Breast epithelium (tissue), 4 donors: ENCODE measurements at regions not wholly inside any gene's neighbourhood (a gene's known extent, or its start where the extent isn't known, plus 50 kb on each side); places are given as distances from the start of the nearest gene placed in this dataset.

ENCODE experiments used
- DNase-seq, 2 donors: peaks; one replicate each; pipeline ENCODE4 v3.0.0-alpha.2; 2019; ENCODE audit warnings: low spot score in 2 of 2
- H3K27ac ChIP-seq, 2 donors: fragments of 200-600 bp; sonication (generic) in 1 of 2; one replicate each; pipeline ENCODE4 v1.5.1; 2016 to 2019; ENCODE audit warnings: mild to moderate bottlenecking in 1 of 2
- H3K27me3 ChIP-seq, 2 donors: fragments of 200-600 bp; sonication (generic) in 1 of 2; one replicate each; pipeline versions ENCODE4 v1.5.1 to v1.6.0; 2017 to 2019; ENCODE audit warnings: control low read depth in 1 of 2, mild to moderate bottlenecking in 1 of 2
- H3K36me3 ChIP-seq: fragments of 200-600 bp; one replicate; pipeline ENCODE4 v1.5.1; 2019
- H3K4me1 ChIP-seq, 2 donors: fragments of 200-600 bp; sonication (generic); one replicate each; pipeline ENCODE4 v1.5.1; 2016 to 2019; ENCODE audit warnings: control low read depth in 1 of 2
- H3K4me3 ChIP-seq, 3 donors: fragments of 200-600 bp; sonication (generic); 1 replicate in 2 of 3; 2 replicates in 1 of 3; pipeline ENCODE4 v1.5.1; 2016 to 2019; ENCODE audit warnings: mild to moderate bottlenecking in 3 of 3, moderate library complexity in 2 of 3
- H3K9me3 ChIP-seq, 2 donors: fragments of 200-600 bp; sonication (generic) in 1 of 2; one replicate each; pipeline ENCODE4 v1.5.1; 2016 to 2019; ENCODE audit warnings: control low read depth in 1 of 2
- CTCF ChIP-seq, 3 donors: fragments of 450-650 bp; IDR thresholded peaks; one replicate each; pipeline ENCODE4 v1.5.1; 2016 to 2017; ENCODE audit warnings: antibody characterized with exemption in 3 of 3, mild to moderate bottlenecking in 3 of 3, moderate library complexity in 3 of 3
- POLR2A ChIP-seq: fragments of 450-650 bp; IDR thresholded peaks from one replicate; pipeline ENCODE4 v1.6.1; 2016; ENCODE audit warnings: antibody characterized with exemption, mild to moderate bottlenecking, moderate library complexity
- POLR2AphosphoS5 ChIP-seq, 3 donors: sonication (generic); formaldehyde crosslinking; IDR thresholded peaks; one replicate each; pipeline ENCODE4 v1.6.1; 2017; ENCODE audit warnings: antibody characterized with exemption in 3 of 3
- intact Hi-C: fragments of 100-400 bp; cut with DNase I; formaldehyde crosslinking; loops from one replicate; pipeline ENCODE4 v1.15.1; 2023; ENCODE audit warnings: low total_unique reads

DNA sequence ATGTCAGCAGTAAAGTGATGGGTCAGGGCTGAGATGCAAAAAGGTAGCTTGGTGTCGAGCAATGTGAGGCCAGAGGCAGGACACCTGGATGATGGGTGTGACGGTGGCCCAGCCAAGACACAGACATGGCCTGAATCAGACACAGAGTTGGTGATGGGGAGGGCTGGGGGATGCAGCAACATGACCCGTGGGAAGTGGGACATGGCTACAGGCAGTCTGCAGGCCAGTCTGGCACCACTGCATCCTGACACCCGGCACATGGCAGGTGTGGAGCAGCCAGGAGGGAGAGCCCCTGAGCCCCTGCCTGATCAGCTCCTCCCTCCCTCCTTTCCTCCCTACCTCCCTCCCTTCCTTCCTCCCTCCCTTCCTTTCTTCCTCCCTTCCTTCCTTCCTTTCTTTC, 114.8 kb upstream of the WDR11 start:
- H3K4me1 ChIP-seq: no peaks in the 10 kb centered on the region
- TF ChIP-seq POLR2AphosphoS5 (IDR thresholded peaks at IDR 0.05): no peak
- no peak for TF ChIP-seq POLR2A
- TF ChIP-seq CTCF (IDR thresholded peaks at IDR 0.05): no peak
- H3K4me3 ChIP-seq: no peak overlapping the region
- H3K9me3 ChIP-seq: no peaks in the 10 kb centered on the region
- intact Hi-C loops: loop anchor here (2.0 kb wide), 1 partner anchor 30 kb away; no protein-coding TSS in a partner anchor
- H3K27me3 ChIP-seq: peaks cover 0 to 5% of the 10 kb centered on the region in 2 donors
- H3K27ac ChIP-seq: no peak overlapping the region
- DNase-seq: no peak
- no peaks in the 10 kb centered on the region for H3K36me3 ChIP-seq

GRCh38 chr10:120738658-120739057, 112.5 kb upstream of the WDR11 start:
- H3K9me3 ChIP-seq: no peaks in the 10 kb centered on the region
- H3K27me3 ChIP-seq: peaks cover 0 to 5% of the 10 kb centered on the region in 2 donors
- H3K36me3 ChIP-seq: no peaks in the 10 kb centered on the region
- no peak overlapping the region for H3K27ac ChIP-seq
- intact Hi-C loops: no loop called here
- H3K4me3 ChIP-seq: no peak overlapping the region
- TF ChIP-seq CTCF (IDR thresholded peaks at IDR 0.05) (no peak), POLR2AphosphoS5 (IDR thresholded peaks at IDR 0.05) (no peak), POLR2A (no peak)
- DNase-seq: no peak
- no peaks in the 10 kb centered on the region for H3K4me1 ChIP-seq

GRCh38 chr10:120741396-120741795, 109.8 kb upstream of the WDR11 start:
- Histone ChIP-seq H3K27me3 (peaks cover 0 to 17% of the 10 kb centered on the region in 2 donors), H3K9me3 (no peaks in the 10 kb centered on the region), H3K4me3 (no peak overlapping the region), H3K27ac (no peak overlapping the region), H3K4me1 (no peaks in the 10 kb centered on the region), H3K36me3 (no peaks in the 10 kb centered on the region)
- no peak for TF ChIP-seq CTCF (IDR thresholded peaks at IDR 0.05)
- TF ChIP-seq POLR2A: no peak
- no peak for TF ChIP-seq POLR2AphosphoS5 (IDR thresholded peaks at IDR 0.05)
- no peak for DNase-seq
- intact Hi-C loops: no loop called here

- H3K4me1 ChIP-seq: no peaks in the 10 kb centered on the region
- no peak overlapping the region for H3K4me3 ChIP-seq
- H3K36me3 ChIP-seq: no peaks in the 10 kb centered on the region
- TF ChIP-seq POLR2AphosphoS5 (IDR thresholded peaks at IDR 0.05) (no peak), CTCF (IDR thresholded peaks at IDR 0.05) (no peak), POLR2A (no peak)
- H3K27ac ChIP-seq: no peak overlapping the region
- intact Hi-C loops: no loop called here
- no peaks in the 10 kb centered on the region for H3K9me3 ChIP-seq
- H3K27me3 ChIP-seq: peaks cover 0 to 15% of the 10 kb centered on the region in 2 donors
- no peak for DNase-seq
Measured at GRCh38 chr10:120742373-120742772, 108.8 kb upstream of the WDR11 start.

GRCh38 chr10:120744040-120744439, 107.1 kb upstream of the WDR11 start:
- Histone ChIP-seq H3K36me3 (no peaks in the 10 kb centered on the region), H3K27me3 (peaks cover 0 to 15% of the 10 kb centered on the region in 2 donors), H3K4me3 (no peak overlapping the region), H3K27ac (no peak overlapping the region), H3K9me3 (no peaks in the 10 kb centered on the region), H3K4me1 (no peaks in the 10 kb centered on the region)
- DNase-seq: no peak
- no peak for TF ChIP-seq CTCF (IDR thresholded peaks at IDR 0.05)
- no peak for TF ChIP-seq POLR2A
- TF ChIP-seq POLR2AphosphoS5 (IDR thresholded peaks at IDR 0.05): no peak
- intact Hi-C loops: no loop called here
